ENCODE measurements at regions not wholly inside any gene's neighbourhood (a gene's known extent, or its start where the extent isn't known, plus 50 kb on each side); places are given as distances from the start of the nearest gene placed in this dataset.
"Not testable (repeated sequence)": the region's sequence is repeated elsewhere in the genome, so short reads cannot be mapped to it uniquely, and the experiment has no call there.

GRCh38 chr4:114326358-114326757, 272.2 kb upstream of the UGT8 start:
- intact Hi-C loops (cut with DNase I) = no loop called here
- no peak for ATAC-seq
- H3K9me3 ChIP-seq = no peaks in the 10 kb centered on the region
- 49 to 55% methylated on average over 1 of the region's 1 CpG for WGBS, 2 donors
- no peaks in the 10 kb centered on the region for H3K36me3 ChIP-seq (replicated peaks in 1 of 2; ENCODE audit: insufficient read depth in 1 of 2, low read depth in 2 of 2)
- no peaks in the 10 kb centered on the region for H3K27me3 ChIP-seq
- H3K4me3 ChIP-seq = no peak overlapping the region
- no peak overlapping the region for H3K27ac ChIP-seq
- no peak for DNase-seq
- no peak for TF ChIP-seq CTCF (IDR thresholded peaks at IDR 0.05)
- no peak for TF ChIP-seq POLR2A (IDR thresholded peaks at IDR 0.05)
- no peaks in the 10 kb centered on the region for H3K4me1 ChIP-seq

- H3K4me3 ChIP-seq = no peak overlapping the region
- WGBS, 2 donors = 83 to 94% methylated on average over 1 of the region's 1 CpG
- intact Hi-C loops (cut with DNase I) = no loop called here
- ATAC-seq (no peak), DNase-seq (no peak)
- H3K27ac ChIP-seq = no peak overlapping the region
- no peaks in the 10 kb centered on the region for H3K9me3 ChIP-seq
- no peak for TF ChIP-seq CTCF (IDR thresholded peaks at IDR 0.05)
- TF ChIP-seq POLR2A (IDR thresholded peaks at IDR 0.05) = no peak
- no peaks in the 10 kb centered on the region for H3K36me3 ChIP-seq (replicated peaks in 1 of 2; ENCODE audit: insufficient read depth in 1 of 2, low read depth in 2 of 2)
- no peaks in the 10 kb centered on the region for H3K4me1 ChIP-seq
- no peaks in the 10 kb centered on the region for H3K27me3 ChIP-seq
Measured at GRCh38 chr4:114332119-114332518, 266.5 kb upstream of the UGT8 start.

GRCh38 chr4:114334363-114334762, 264.2 kb upstream of the UGT8 start:
- H3K9me3 ChIP-seq; intact Hi-C loops (cut with DNase I); H3K4me1 ChIP-seq; H3K4me3 ChIP-seq; H3K27ac ChIP-seq; H3K27me3 ChIP-seq; ATAC-seq; DNase-seq; H3K36me3 ChIP-seq (replicated peaks in 1 of 2; ENCODE audit: insufficient read depth in 1 of 2, low read depth in 2 of 2): not testable (repeated sequence)

GRCh38 chr4:114334884-114335330, 263.7 kb upstream of the UGT8 start:
- Histone ChIP-seq H3K9me3 (no peaks in the 10 kb centered on the region), H3K27ac (no peak overlapping the region), H3K4me1 (no peaks in the 10 kb centered on the region), H3K36me3 (replicated peaks in 1 of 2; ENCODE audit: insufficient read depth in 1 of 2, low read depth in 2 of 2) (no peaks in the 10 kb centered on the region), H3K4me3 (no peak overlapping the region), H3K27me3 (no peaks in the 10 kb centered on the region)
- TF ChIP-seq CTCF (IDR thresholded peaks at IDR 0.05) (no peak), POLR2A (IDR thresholded peaks at IDR 0.05) (no peak)
- no peak for DNase-seq
- 30 to 42% methylated on average over 2 of the region's 2 CpGs for WGBS, 2 donors
- intact Hi-C loops (cut with DNase I) = no loop called here
- no peak for ATAC-seq

DNA sequence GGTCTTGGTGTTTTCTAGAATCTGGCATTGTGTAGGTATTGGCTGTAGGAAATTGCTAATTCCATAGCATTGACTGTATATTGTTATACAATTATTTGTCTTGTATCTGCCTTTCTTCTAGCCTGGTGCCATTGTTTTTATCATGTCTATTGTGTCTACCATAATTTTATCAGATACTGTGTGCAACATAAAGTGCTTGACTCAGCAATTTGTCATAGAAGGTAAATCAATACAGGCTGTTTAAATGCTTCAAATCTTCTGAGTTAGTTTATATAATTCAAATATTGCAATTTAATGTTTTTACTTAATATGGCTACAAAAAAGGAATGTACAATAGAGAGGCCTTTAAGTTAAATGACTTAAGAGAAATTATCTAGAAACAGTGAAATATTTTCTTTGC, 263.3 kb upstream of the UGT8 start:
- Histone ChIP-seq H3K4me3 (no peak overlapping the region), H3K4me1 (no peaks in the 10 kb centered on the region), H3K36me3 (replicated peaks in 1 of 2; ENCODE audit: insufficient read depth in 1 of 2, low read depth in 2 of 2) (no peaks in the 10 kb centered on the region), H3K27me3 (no peaks in the 10 kb centered on the region), H3K9me3 (no peaks in the 10 kb centered on the region), H3K27ac (no peak overlapping the region)
- no peak for ATAC-seq
- TF ChIP-seq POLR2A (IDR thresholded peaks at IDR 0.05) (no peak), CTCF (IDR thresholded peaks at IDR 0.05) (no peak)
- DNase-seq = no peak
- intact Hi-C loops (cut with DNase I) = no loop called here

Data from body of pancreas (tissue), 4 donors.